B cell (primary cell): ENCODE measurements at regions not wholly inside any gene's neighbourhood (a gene's known extent, or its start where the extent isn't known, plus 50 kb on each side); places are given as distances from the start of the nearest gene placed in this dataset.

ENCODE experiments used
- CTCF ChIP-seq: fragments of 200-600 bp; IDR thresholded peaks from one replicate; pipeline ENCODE4 v1.8.0; 2022; ENCODE audit warnings: antibody characterized with exemption, mild to moderate bottlenecking
- EZH2 ChIP-seq: IDR thresholded peaks from 2 replicates; pipeline ENCODE4 v1.6.1; 2012; ENCODE audit warnings: borderline replicate concordance, low read depth, mild to moderate bottlenecking, moderate library complexity, low read length; ENCODE audit not compliant: insufficient read depth, poor library complexity, severe bottlenecking

GRCh38 chr16:6481894-6482293 is 850.8 kb upstream of the RBFOX1 start:
- TF ChIP-seq CTCF (no peak), EZH2 (no peak)
